ENCODE measurements at regions not wholly inside any gene's neighbourhood (a gene's known extent, or its start where the extent isn't known, plus 50 kb on each side); places are given as distances from the start of the nearest gene placed in this dataset.

GRCh38 chr12:98174428-98174809, 341.0 kb upstream of the TMPO start:
- H3K79me2 ChIP-seq (ENCODE audit: insufficient read depth, low read length) = no peaks in the 10 kb centered on the region
- H3K9me3 ChIP-seq (ENCODE audit: insufficient read depth, low read length) = no peaks in the 10 kb centered on the region
- TF ChIP-seq, protein P1, sequence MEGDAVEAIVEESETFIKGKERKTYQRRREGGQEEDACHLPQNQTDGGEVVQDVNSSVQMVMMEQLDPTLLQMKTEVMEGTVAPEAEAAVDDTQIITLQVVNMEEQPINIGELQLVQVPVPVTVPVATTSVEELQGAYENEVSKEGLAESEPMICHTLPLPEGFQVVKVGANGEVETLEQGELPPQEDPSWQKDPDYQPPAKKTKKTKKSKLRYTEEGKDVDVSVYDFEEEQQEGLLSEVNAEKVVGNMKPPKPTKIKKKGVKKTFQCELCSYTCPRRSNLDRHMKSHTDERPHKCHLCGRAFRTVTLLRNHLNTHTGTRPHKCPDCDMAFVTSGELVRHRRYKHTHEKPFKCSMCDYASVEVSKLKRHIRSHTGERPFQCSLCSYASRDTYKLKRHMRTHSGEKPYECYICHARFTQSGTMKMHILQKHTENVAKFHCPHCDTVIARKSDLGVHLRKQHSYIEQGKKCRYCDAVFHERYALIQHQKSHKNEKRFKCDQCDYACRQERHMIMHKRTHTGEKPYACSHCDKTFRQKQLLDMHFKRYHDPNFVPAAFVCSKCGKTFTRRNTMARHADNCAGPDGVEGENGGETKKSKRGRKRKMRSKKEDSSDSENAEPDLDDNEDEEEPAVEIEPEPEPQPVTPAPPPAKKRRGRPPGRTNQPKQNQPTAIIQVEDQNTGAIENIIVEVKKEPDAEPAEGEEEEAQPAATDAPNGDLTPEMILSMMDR (IDR thresholded peaks at IDR 0.05; ENCODE audit: insufficient read depth, low read length, poor library complexity, severe bottlenecking) = no peak
- TF ChIP-seq EZH2phosphoT487 (conservative IDR thresholded peaks at IDR 0.05; ENCODE audit: low read length) = no peak
- H3K36me3 ChIP-seq (ENCODE audit: low read length) = no peaks in the 10 kb centered on the region
- no peaks in the 10 kb centered on the region for H3K9me2 ChIP-seq (replicated peaks; ENCODE audit: insufficient read depth, low read length)
- H3K9ac ChIP-seq (ENCODE audit: low read length) = no peak overlapping the region
- H3K27ac ChIP-seq (ENCODE audit: low read depth, low read length) = no peak overlapping the region
- no peaks in the 10 kb centered on the region for H3F3A ChIP-seq (ENCODE audit: insufficient read depth)
- H4K20me1 ChIP-seq (ENCODE audit: low read depth, low read length) = no peaks in the 10 kb centered on the region
- no peak overlapping the region for H3K4me3 ChIP-seq (ENCODE audit: insufficient read depth, low read length, poor library complexity, severe bottlenecking)
- no peak overlapping the region for H3K4me2 ChIP-seq (ENCODE audit: low read depth, low read length, poor library complexity, severe bottlenecking)
- no peaks in the 10 kb centered on the region for H3K27me3 ChIP-seq (ENCODE audit: low read length)
- no peak overlapping the region for H2AFZ ChIP-seq (ENCODE audit: low read depth, low read length, severe bottlenecking)

- H3F3A ChIP-seq (ENCODE audit: insufficient read depth) = no peaks in the 10 kb centered on the region
- no peaks in the 10 kb centered on the region for H4K20me1 ChIP-seq (ENCODE audit: low read depth, low read length)
Measured at GRCh38 chr12:98178126-98178525, 337.3 kb upstream of the TMPO start.

DNA sequence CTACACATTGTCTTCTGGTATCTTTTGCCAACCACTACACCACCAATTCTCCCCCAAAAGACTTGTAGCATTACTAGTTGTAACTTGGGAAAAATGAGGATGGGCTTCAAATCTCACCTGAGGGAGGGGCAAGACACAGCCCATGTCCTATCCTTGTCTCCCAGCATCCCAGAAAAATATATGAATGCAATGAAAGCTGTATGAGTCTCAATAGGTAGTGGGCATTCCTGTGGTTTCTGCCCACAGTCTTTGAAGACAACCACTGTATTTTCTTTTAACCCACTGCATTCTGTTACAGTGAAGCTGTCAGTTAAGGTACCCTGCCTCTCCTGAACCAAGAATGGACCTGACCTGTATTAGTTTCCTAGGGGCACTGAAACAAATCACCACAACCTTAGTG, 336.2 kb upstream of the TMPO start:
- Histone ChIP-seq H3K36me3 (ENCODE audit: low read length) (no peaks in the 10 kb centered on the region), H3F3A (ENCODE audit: insufficient read depth) (no peaks in the 10 kb centered on the region), H3K9ac (ENCODE audit: low read length) (no peak overlapping the region), H3K27me3 (ENCODE audit: low read length) (no peaks in the 10 kb centered on the region), H4K20me1 (ENCODE audit: low read depth, low read length) (no peaks in the 10 kb centered on the region), H3K4me2 (ENCODE audit: low read depth, low read length, poor library complexity, severe bottlenecking) (no peak overlapping the region), H3K4me3 (ENCODE audit: insufficient read depth, low read length, poor library complexity, severe bottlenecking) (no peak overlapping the region), H3K27ac (ENCODE audit: low read depth, low read length) (no peak overlapping the region), H3K79me2 (ENCODE audit: insufficient read depth, low read length) (no peaks in the 10 kb centered on the region), H3K9me3 (ENCODE audit: insufficient read depth, low read length) (no peaks in the 10 kb centered on the region), H3K9me2 (replicated peaks; ENCODE audit: insufficient read depth, low read length) (no peaks in the 10 kb centered on the region), H2AFZ (ENCODE audit: low read depth, low read length, severe bottlenecking) (no peak overlapping the region)
- TF ChIP-seq, protein P1 (IDR thresholded peaks at IDR 0.05; ENCODE audit: insufficient read depth, low read length, poor library complexity, severe bottlenecking) = no peak

More at GRCh38 chr12:98178126-98178525, 337.3 kb upstream of the TMPO start:
- no peaks in the 10 kb centered on the region for H3K9me3 ChIP-seq (ENCODE audit: insufficient read depth, low read length)
- TF ChIP-seq EZH2phosphoT487 (conservative IDR thresholded peaks at IDR 0.05; ENCODE audit: low read length) = no peak
- TF ChIP-seq, protein P1 (IDR thresholded peaks at IDR 0.05; ENCODE audit: insufficient read depth, low read length, poor library complexity, severe bottlenecking) = no peak
- H3K27ac ChIP-seq (ENCODE audit: low read depth, low read length) = no peak overlapping the region
- H3K9ac ChIP-seq (ENCODE audit: low read length) = no peak overlapping the region
- no peak overlapping the region for H2AFZ ChIP-seq (ENCODE audit: low read depth, low read length, severe bottlenecking)
- no peaks in the 10 kb centered on the region for H3K27me3 ChIP-seq (ENCODE audit: low read length)
- no peaks in the 10 kb centered on the region for H3K79me2 ChIP-seq (ENCODE audit: insufficient read depth, low read length)
- H3K9me2 ChIP-seq (replicated peaks; ENCODE audit: insufficient read depth, low read length) = no peaks in the 10 kb centered on the region
- H3K4me3 ChIP-seq (ENCODE audit: insufficient read depth, low read length, poor library complexity, severe bottlenecking) = no peak overlapping the region
- H3K4me2 ChIP-seq (ENCODE audit: low read depth, low read length, poor library complexity, severe bottlenecking) = no peak overlapping the region
- H3K36me3 ChIP-seq (ENCODE audit: low read length) = no peaks in the 10 kb centered on the region

- TF ChIP-seq, protein P1 (IDR thresholded peaks at IDR 0.05; ENCODE audit: insufficient read depth, low read length, poor library complexity, severe bottlenecking) = no peak
- no peak for TF ChIP-seq EZH2phosphoT487 (conservative IDR thresholded peaks at IDR 0.05; ENCODE audit: low read length)
- Histone ChIP-seq H3K36me3 (ENCODE audit: low read length) (no peaks in the 10 kb centered on the region), H3K9me2 (replicated peaks; ENCODE audit: insufficient read depth, low read length) (no peaks in the 10 kb centered on the region), H3K27ac (ENCODE audit: low read depth, low read length) (no peak overlapping the region), H3K4me2 (ENCODE audit: low read depth, low read length, poor library complexity, severe bottlenecking) (no peak overlapping the region), H4K20me1 (ENCODE audit: low read depth, low read length) (no peaks in the 10 kb centered on the region), H3F3A (ENCODE audit: insufficient read depth) (no peaks in the 10 kb centered on the region), H3K79me2 (ENCODE audit: insufficient read depth, low read length) (no peaks in the 10 kb centered on the region), H3K4me3 (ENCODE audit: insufficient read depth, low read length, poor library complexity, severe bottlenecking) (no peak overlapping the region), H3K27me3 (ENCODE audit: low read length) (no peaks in the 10 kb centered on the region), H2AFZ (ENCODE audit: low read depth, low read length, severe bottlenecking) (no peak overlapping the region), H3K9ac (ENCODE audit: low read length) (no peak overlapping the region), H3K9me3 (ENCODE audit: insufficient read depth, low read length) (no peaks in the 10 kb centered on the region)
Measured at GRCh38 chr12:98180603-98181002, 334.8 kb upstream of the TMPO start.
